ENCODE measurements at regions not wholly inside any gene's neighbourhood (a gene's known extent, or its start where the extent isn't known, plus 50 kb on each side); places are given as distances from the start of the nearest gene placed in this dataset.

GRCh38 chr20:57860576-57860975 is 150.8 kb upstream of the PMEPA1 start:
- no peak for DNase-seq (ENCODE audit: low read depth)

GRCh38 chr20:57857969-57858368 is 148.2 kb upstream of the PMEPA1 start:
- DNase-seq (ENCODE audit: low read depth): no peak

GRCh38 chr20:57857118-57857517 is 147.3 kb upstream of the PMEPA1 start:
- no peak for DNase-seq (ENCODE audit: low read depth)

GRCh38 chr20:57856658-57857057 is 146.8 kb upstream of the PMEPA1 start:
- DNase-seq (ENCODE audit: low read depth): no peak

- DNase-seq (ENCODE audit: low read depth): no peak
Observed at GRCh38 chr20:57851796-57852195, 142.0 kb upstream of the PMEPA1 start.

GRCh38 chr20:57851025-57851682 is 141.3 kb upstream of the PMEPA1 start:
- DNase-seq (ENCODE audit: low read depth): no peak

- DNase-seq (ENCODE audit: low read depth): no peak
Observed at GRCh38 chr20:57849521-57850215, 139.9 kb upstream of the PMEPA1 start.

GRCh38 chr20:57849121-57849520 is 139.3 kb upstream of the PMEPA1 start:
- DNase-seq (ENCODE audit: low read depth): no peak

GRCh38 chr20:57848282-57848681 is 138.5 kb upstream of the PMEPA1 start:
- DNase-seq (ENCODE audit: low read depth): no peak

GRCh38 chr20:57847104-57847503 is 137.3 kb upstream of the PMEPA1 start:
- DNase-seq (ENCODE audit: low read depth): peak; percentile 45

GRCh38 chr20:57844626-57845596 is 135.1 kb upstream of the PMEPA1 start:
- DNase-seq (ENCODE audit: low read depth): no peak

GRCh38 chr20:57843941-57844625 is 134.3 kb upstream of the PMEPA1 start:
- no peak for DNase-seq (ENCODE audit: low read depth)

- no peak for DNase-seq (ENCODE audit: low read depth)
Observed at GRCh38 chr20:57842720-57843119, 132.9 kb upstream of the PMEPA1 start.

- no peak for DNase-seq (ENCODE audit: low read depth)
Observed at GRCh38 chr20:57841297-57841866, 131.6 kb upstream of the PMEPA1 start.

GRCh38 chr20:57840504-57841296 is 130.9 kb upstream of the PMEPA1 start:
- DNase-seq (ENCODE audit: low read depth): no peak

- DNase-seq (ENCODE audit: low read depth): no peak
Observed at GRCh38 chr20:57840066-57840465, 130.3 kb upstream of the PMEPA1 start.

- DNase-seq (ENCODE audit: low read depth): peak; percentile 58
Observed at GRCh38 chr20:57838670-57839151, 128.9 kb upstream of the PMEPA1 start.

GRCh38 chr20:57837208-57838035 is 127.6 kb upstream of the PMEPA1 start:
- DNase-seq (ENCODE audit: low read depth): no peak

All from myocyte (in vitro differentiated cells).